ENCODE measurements at regions not wholly inside any gene's neighbourhood (a gene's known extent, or its start where the extent isn't known, plus 50 kb on each side); places are given as distances from the start of the nearest gene placed in this dataset.

DNA sequence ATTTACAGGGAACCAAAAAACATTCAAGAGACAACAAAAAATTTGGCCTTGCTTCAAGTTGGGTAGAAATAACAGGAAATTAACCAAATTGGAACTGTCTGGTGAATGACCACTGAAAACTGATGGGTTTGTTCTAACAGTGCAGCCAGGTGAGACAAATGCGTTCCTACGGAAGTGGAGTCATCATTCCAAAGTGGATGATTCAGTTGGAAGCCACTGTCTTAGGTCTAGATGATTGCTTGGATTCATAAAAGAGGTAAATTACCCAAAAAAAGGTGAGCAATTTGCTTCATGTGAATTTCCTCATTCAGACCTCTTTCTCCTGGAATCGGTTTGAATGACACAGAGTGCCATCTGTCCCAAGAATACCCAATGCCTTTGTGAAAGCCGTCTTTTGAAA, 87.1 kb upstream of the IPO5 start:
- TF ChIP-seq, protein P1, sequence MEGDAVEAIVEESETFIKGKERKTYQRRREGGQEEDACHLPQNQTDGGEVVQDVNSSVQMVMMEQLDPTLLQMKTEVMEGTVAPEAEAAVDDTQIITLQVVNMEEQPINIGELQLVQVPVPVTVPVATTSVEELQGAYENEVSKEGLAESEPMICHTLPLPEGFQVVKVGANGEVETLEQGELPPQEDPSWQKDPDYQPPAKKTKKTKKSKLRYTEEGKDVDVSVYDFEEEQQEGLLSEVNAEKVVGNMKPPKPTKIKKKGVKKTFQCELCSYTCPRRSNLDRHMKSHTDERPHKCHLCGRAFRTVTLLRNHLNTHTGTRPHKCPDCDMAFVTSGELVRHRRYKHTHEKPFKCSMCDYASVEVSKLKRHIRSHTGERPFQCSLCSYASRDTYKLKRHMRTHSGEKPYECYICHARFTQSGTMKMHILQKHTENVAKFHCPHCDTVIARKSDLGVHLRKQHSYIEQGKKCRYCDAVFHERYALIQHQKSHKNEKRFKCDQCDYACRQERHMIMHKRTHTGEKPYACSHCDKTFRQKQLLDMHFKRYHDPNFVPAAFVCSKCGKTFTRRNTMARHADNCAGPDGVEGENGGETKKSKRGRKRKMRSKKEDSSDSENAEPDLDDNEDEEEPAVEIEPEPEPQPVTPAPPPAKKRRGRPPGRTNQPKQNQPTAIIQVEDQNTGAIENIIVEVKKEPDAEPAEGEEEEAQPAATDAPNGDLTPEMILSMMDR (conservative IDR thresholded peaks at IDR 0.05; ENCODE audit: low read depth, low read length), result no peak
- TF ChIP-seq CHD1 (IDR thresholded peaks at IDR 0.05; ENCODE audit: low read depth, low read length) (no peak), POLR2A (IDR thresholded peaks at IDR 0.05; ENCODE audit: low read depth, low read length) (no peak), MXI1 (IDR thresholded peaks at IDR 0.05; ENCODE audit: borderline replicate concordance, low read depth, low read length) (no peak), CEBPB (IDR thresholded peaks at IDR 0.05; ENCODE audit: low read depth, low read length) (no peak), BHLHE40 (IDR thresholded peaks at IDR 0.05; ENCODE audit: low read depth, low read length) (no peak), MAZ (IDR thresholded peaks at IDR 0.05; ENCODE audit: borderline replicate concordance, low read depth, low read length) (no peak), RCOR1 (IDR thresholded peaks at IDR 0.05; ENCODE audit: insufficient replicate concordance, low read length) (no peak), SMC3 (IDR thresholded peaks at IDR 0.05; ENCODE audit: low read depth, low read length) (no peak)
- TF ChIP-seq, protein P2, sequence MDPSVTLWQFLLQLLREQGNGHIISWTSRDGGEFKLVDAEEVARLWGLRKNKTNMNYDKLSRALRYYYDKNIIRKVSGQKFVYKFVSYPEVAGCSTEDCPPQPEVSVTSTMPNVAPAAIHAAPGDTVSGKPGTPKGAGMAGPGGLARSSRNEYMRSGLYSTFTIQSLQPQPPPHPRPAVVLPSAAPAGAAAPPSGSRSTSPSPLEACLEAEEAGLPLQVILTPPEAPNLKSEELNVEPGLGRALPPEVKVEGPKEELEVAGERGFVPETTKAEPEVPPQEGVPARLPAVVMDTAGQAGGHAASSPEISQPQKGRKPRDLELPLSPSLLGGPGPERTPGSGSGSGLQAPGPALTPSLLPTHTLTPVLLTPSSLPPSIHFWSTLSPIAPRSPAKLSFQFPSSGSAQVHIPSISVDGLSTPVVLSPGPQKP (IDR thresholded peaks at IDR 0.05; ENCODE audit: borderline replicate concordance, low read depth, low read length), result no peak
